ENCODE measurements at regions not wholly inside any gene's neighbourhood (a gene's known extent, or its start where the extent isn't known, plus 50 kb on each side); places are given as distances from the start of the nearest gene placed in this dataset.

DNA sequence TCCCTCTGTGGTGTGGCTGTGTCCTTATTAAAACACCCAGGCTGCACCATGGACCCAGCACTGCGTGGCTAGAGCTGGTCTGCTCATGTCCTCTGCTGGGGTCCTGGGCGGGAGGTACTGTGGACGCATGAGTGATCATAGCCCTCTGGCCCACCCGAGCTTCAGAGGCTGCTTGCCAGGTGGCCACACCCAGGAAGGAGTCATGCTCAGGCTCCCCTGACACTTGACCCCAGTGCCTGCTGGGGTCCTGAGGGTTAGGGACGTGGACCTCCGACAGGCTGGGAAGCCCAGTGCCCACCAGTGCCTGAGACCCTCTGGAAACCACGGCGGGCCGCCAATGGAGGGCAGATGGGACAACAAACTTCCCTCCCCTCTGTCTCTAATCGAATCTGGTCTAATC is 66.3 kb upstream of the HS6ST1 start:
- no peaks in the 10 kb centered on the region for H3K9me3 ChIP-seq (ENCODE audit: control insufficient read depth in 4 of 4, low read length in 3 of 4)
- DNase-seq (ENCODE audit: low spot score) = no peak
- 88% methylated on average over 10 of the region's 10 CpGs for WGBS

DNA sequence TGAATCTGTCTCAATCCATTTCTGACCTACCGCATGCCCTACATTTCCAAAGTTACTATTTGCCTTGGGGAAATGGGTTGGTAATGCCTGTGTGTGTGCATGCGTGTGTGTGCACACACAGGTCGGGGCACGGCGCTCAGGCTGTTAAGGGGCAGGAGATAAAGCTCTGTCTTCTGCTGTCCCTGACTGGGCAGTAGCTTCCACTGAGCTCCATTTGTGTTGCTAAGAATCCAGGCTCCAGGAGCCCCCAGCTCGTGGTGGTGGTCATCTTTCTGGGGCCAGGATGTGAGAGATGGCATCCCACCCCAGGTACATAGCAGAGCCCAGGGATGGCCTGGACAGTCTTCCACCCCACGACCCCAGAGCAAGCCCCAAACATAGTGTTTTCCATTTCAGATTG is 66.7 kb upstream of the HS6ST1 start:
- H3K9me3 ChIP-seq (ENCODE audit: control insufficient read depth in 4 of 4, low read length in 3 of 4) = no peaks in the 10 kb centered on the region
- 90% methylated on average over 7 of the region's 7 CpGs for WGBS
- no peak for DNase-seq (ENCODE audit: low spot score)
- TF ChIP-seq TAF1 (conservative IDR thresholded peaks at IDR 0.05) = no peak
- TF ChIP-seq FOXA2 (IDR thresholded peaks at IDR 0.05) = no peak
- TF ChIP-seq, protein P1, sequence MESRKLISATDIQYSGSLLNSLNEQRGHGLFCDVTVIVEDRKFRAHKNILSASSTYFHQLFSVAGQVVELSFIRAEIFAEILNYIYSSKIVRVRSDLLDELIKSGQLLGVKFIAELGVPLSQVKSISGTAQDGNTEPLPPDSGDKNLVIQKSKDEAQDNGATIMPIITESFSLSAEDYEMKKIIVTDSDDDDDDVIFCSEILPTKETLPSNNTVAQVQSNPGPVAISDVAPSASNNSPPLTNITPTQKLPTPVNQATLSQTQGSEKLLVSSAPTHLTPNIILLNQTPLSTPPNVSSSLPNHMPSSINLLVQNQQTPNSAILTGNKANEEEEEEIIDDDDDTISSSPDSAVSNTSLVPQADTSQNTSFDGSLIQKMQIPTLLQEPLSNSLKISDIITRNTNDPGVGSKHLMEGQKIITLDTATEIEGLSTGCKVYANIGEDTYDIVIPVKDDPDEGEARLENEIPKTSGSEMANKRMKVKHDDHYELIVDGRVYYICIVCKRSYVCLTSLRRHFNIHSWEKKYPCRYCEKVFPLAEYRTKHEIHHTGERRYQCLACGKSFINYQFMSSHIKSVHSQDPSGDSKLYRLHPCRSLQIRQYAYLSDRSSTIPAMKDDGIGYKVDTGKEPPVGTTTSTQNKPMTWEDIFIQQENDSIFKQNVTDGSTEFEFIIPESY (IDR thresholded peaks at IDR 0.05) = no peak
- TF ChIP-seq NR2F2 (IDR thresholded peaks at IDR 0.05) = no peak
- TF ChIP-seq JUND (IDR thresholded peaks at IDR 0.05) = no peak
- no peak for TF ChIP-seq HNF4G (IDR thresholded peaks at IDR 0.05)
- TF ChIP-seq, protein P2, sequence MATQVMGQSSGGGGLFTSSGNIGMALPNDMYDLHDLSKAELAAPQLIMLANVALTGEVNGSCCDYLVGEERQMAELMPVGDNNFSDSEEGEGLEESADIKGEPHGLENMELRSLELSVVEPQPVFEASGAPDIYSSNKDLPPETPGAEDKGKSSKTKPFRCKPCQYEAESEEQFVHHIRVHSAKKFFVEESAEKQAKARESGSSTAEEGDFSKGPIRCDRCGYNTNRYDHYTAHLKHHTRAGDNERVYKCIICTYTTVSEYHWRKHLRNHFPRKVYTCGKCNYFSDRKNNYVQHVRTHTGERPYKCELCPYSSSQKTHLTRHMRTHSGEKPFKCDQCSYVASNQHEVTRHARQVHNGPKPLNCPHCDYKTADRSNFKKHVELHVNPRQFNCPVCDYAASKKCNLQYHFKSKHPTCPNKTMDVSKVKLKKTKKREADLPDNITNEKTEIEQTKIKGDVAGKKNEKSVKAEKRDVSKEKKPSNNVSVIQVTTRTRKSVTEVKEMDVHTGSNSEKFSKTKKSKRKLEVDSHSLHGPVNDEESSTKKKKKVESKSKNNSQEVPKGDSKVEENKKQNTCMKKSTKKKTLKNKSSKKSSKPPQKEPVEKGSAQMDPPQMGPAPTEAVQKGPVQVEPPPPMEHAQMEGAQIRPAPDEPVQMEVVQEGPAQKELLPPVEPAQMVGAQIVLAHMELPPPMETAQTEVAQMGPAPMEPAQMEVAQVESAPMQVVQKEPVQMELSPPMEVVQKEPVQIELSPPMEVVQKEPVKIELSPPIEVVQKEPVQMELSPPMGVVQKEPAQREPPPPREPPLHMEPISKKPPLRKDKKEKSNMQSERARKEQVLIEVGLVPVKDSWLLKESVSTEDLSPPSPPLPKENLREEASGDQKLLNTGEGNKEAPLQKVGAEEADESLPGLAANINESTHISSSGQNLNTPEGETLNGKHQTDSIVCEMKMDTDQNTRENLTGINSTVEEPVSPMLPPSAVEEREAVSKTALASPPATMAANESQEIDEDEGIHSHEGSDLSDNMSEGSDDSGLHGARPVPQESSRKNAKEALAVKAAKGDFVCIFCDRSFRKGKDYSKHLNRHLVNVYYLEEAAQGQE (IDR thresholded peaks at IDR 0.05) = no peak
- no peak for TF ChIP-seq FOXA1 (IDR thresholded peaks at IDR 0.05)
- no peaks in the 10 kb centered on the region for H3K4me1 ChIP-seq (ENCODE audit: control insufficient read depth in 4 of 4, insufficient read depth in 4 of 4, low read length in 3 of 4)
- H3K27ac ChIP-seq (ENCODE audit: low read depth in 1 of 2, low read length in 2 of 2) = no peak overlapping the region
- no peaks in the 10 kb centered on the region for H3K36me3 ChIP-seq (ENCODE audit: control insufficient read depth in 4 of 4, insufficient read depth in 3 of 4, low read depth in 1 of 4, low read length in 3 of 4)
- no peak overlapping the region for H3K4me3 ChIP-seq (ENCODE audit: low read depth in 1 of 3, low read length in 3 of 3)
- H3K9ac ChIP-seq (ENCODE audit: low read depth in 1 of 2, low read length in 2 of 2) = no peak overlapping the region
- H3K27me3 ChIP-seq (ENCODE audit: control insufficient read depth in 4 of 4, insufficient read depth in 4 of 4, low read length in 3 of 4) = no peaks in the 10 kb centered on the region

More for the DNA sequence above, 66.3 kb upstream of the HS6ST1 start:
- Histone ChIP-seq H3K4me1 (ENCODE audit: control insufficient read depth in 4 of 4, insufficient read depth in 4 of 4, low read length in 3 of 4) (no peaks in the 10 kb centered on the region), H3K27ac (ENCODE audit: low read depth in 1 of 2, low read length in 2 of 2) (no peak overlapping the region), H3K4me3 (ENCODE audit: low read depth in 1 of 3, low read length in 3 of 3) (no peak overlapping the region), H3K9ac (ENCODE audit: low read depth in 1 of 2, low read length in 2 of 2) (no peak overlapping the region), H3K27me3 (ENCODE audit: control insufficient read depth in 4 of 4, insufficient read depth in 4 of 4, low read length in 3 of 4) (no peaks in the 10 kb centered on the region), H3K36me3 (ENCODE audit: control insufficient read depth in 4 of 4, insufficient read depth in 3 of 4, low read depth in 1 of 4, low read length in 3 of 4) (no peaks in the 10 kb centered on the region)
- no peak for TF ChIP-seq RAD21 (IDR thresholded peaks at IDR 0.05)
- TF ChIP-seq HNF4A (conservative IDR thresholded peaks at IDR 0.05) = no peak
- no peak for TF ChIP-seq TAF1 (conservative IDR thresholded peaks at IDR 0.05)
- TF ChIP-seq FOXA1 (IDR thresholded peaks at IDR 0.05) = no peak
- TF ChIP-seq, protein P2 (IDR thresholded peaks at IDR 0.05) = no peak
- no peak for TF ChIP-seq NR2F2 (IDR thresholded peaks at IDR 0.05)
- no peak for TF ChIP-seq JUND (IDR thresholded peaks at IDR 0.05)
- no peak for TF ChIP-seq FOXA2 (IDR thresholded peaks at IDR 0.05)
- TF ChIP-seq YY1 (IDR thresholded peaks at IDR 0.05) = no peak
- TF ChIP-seq, protein P1 (IDR thresholded peaks at IDR 0.05) = no peak
- TF ChIP-seq HNF4G (IDR thresholded peaks at IDR 0.05) = no peak
- TF ChIP-seq GABPA (IDR thresholded peaks at IDR 0.05 in 1 of 2, conservative IDR thresholded peaks at IDR 0.05 in 1 of 2) = no peak
- TF ChIP-seq, protein P3, sequence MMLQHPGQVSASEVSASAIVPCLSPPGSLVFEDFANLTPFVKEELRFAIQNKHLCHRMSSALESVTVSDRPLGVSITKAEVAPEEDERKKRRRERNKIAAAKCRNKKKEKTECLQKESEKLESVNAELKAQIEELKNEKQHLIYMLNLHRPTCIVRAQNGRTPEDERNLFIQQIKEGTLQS (IDR thresholded peaks at IDR 0.05) = no peak
- no peak for TF ChIP-seq SP1 (IDR thresholded peaks at IDR 0.05)
- TF ChIP-seq RXRA (IDR thresholded peaks at IDR 0.05) = no peak

All from liver (tissue), 7 donors.